ENCODE measurements at regions not wholly inside any gene's neighbourhood (a gene's known extent, or its start where the extent isn't known, plus 50 kb on each side); places are given as distances from the start of the nearest gene placed in this dataset.

DNA sequence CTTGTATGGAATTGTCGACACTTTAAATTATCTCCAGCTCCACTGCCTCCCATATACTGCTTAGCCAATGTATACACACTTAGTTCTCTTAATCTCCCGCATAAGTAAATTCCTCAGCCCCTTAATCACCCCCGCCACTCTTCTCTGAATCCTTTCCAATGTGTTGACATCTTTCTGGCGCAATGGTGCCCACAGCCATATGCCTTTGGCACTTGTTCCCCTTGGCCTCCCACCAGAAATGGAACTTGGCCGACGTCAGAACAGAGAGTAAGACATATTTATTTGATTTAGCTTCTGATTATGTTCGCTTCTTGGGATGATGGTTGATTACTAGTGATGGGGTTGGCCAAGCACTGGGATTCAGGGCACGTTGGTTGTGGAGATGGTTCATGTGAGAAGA, 1089.3 kb upstream of the CELF4 start:
- H2AFZ ChIP-seq (ENCODE audit: low read length) = no peak overlapping the region
- no peaks in the 10 kb centered on the region for H4K20me1 ChIP-seq (ENCODE audit: insufficient read depth, low read length)
- no peak overlapping the region for H3K4me3 ChIP-seq (ENCODE audit: low read depth, low read length, poor library complexity, severe bottlenecking)
- no peaks in the 10 kb centered on the region for H3K79me2 ChIP-seq (ENCODE audit: insufficient read depth, low read depth, low read length)
- H3K4me2 ChIP-seq (ENCODE audit: low read length) = no peak overlapping the region
- no peaks in the 10 kb centered on the region for H3K9me3 ChIP-seq (ENCODE audit: low read length)
- no peaks in the 10 kb centered on the region for H3K4me1 ChIP-seq (ENCODE audit: insufficient read depth, low read length, poor library complexity, severe bottlenecking)
- no peak overlapping the region for H3K27ac ChIP-seq (ENCODE audit: low read depth, low read length, poor library complexity, severe bottlenecking)
- no peak for DNase-seq (ENCODE audit: low spot score)
- intact Hi-C loops (cut with micrococcal nuclease; ENCODE audit: unreplicated experiment) = no loop called here
- BruUV-seq (replicated peaks) = no TSS peak
- TF ChIP-seq EZH2phosphoT487 (IDR thresholded peaks at IDR 0.05; ENCODE audit: borderline replicate concordance, low read depth, low read length) = no peak
- TF ChIP-seq, protein P1, sequence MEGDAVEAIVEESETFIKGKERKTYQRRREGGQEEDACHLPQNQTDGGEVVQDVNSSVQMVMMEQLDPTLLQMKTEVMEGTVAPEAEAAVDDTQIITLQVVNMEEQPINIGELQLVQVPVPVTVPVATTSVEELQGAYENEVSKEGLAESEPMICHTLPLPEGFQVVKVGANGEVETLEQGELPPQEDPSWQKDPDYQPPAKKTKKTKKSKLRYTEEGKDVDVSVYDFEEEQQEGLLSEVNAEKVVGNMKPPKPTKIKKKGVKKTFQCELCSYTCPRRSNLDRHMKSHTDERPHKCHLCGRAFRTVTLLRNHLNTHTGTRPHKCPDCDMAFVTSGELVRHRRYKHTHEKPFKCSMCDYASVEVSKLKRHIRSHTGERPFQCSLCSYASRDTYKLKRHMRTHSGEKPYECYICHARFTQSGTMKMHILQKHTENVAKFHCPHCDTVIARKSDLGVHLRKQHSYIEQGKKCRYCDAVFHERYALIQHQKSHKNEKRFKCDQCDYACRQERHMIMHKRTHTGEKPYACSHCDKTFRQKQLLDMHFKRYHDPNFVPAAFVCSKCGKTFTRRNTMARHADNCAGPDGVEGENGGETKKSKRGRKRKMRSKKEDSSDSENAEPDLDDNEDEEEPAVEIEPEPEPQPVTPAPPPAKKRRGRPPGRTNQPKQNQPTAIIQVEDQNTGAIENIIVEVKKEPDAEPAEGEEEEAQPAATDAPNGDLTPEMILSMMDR (conservative IDR thresholded peaks at IDR 0.05; ENCODE audit: low read length) = no peak
- CTCF ChIA-PET (ENCODE audit: unreplicated experiment) = no interaction called here
- POLR2A ChIA-PET = no interaction called here
- no peaks in the 10 kb centered on the region for H3K9me2 ChIP-seq (ENCODE audit: insufficient read depth, low read length)
- no peaks in the 10 kb centered on the region for H3K36me3 ChIP-seq (ENCODE audit: insufficient read depth, low read length)

GRCh38 chr18:38651736-38652135, 1086.1 kb upstream of the CELF4 start:
- Histone ChIP-seq H3K79me2 (ENCODE audit: insufficient read depth, low read depth, low read length) (no peaks in the 10 kb centered on the region), H2AFZ (ENCODE audit: low read length) (no peak overlapping the region), H3K36me3 (ENCODE audit: insufficient read depth, low read length) (no peaks in the 10 kb centered on the region), H3K27ac (ENCODE audit: low read depth, low read length, poor library complexity, severe bottlenecking) (no peak overlapping the region), H3K4me1 (ENCODE audit: insufficient read depth, low read length, poor library complexity, severe bottlenecking) (no peaks in the 10 kb centered on the region), H3K9me3 (ENCODE audit: low read length) (no peaks in the 10 kb centered on the region), H4K20me1 (ENCODE audit: insufficient read depth, low read length) (no peaks in the 10 kb centered on the region), H3K9me2 (ENCODE audit: insufficient read depth, low read length) (no peaks in the 10 kb centered on the region), H3K4me3 (ENCODE audit: low read depth, low read length, poor library complexity, severe bottlenecking) (no peak overlapping the region), H3K4me2 (ENCODE audit: low read length) (no peak overlapping the region)
- intact Hi-C loops (cut with micrococcal nuclease; ENCODE audit: unreplicated experiment) = no loop called here
- DNase-seq (ENCODE audit: low spot score) = no peak
- ChIA-PET CTCF (ENCODE audit: unreplicated experiment) (no interaction called here), POLR2A (no interaction called here)
- BruUV-seq (replicated peaks) = no TSS peak
- no peak for TF ChIP-seq EZH2phosphoT487 (IDR thresholded peaks at IDR 0.05; ENCODE audit: borderline replicate concordance, low read depth, low read length)
- TF ChIP-seq, protein P1 (conservative IDR thresholded peaks at IDR 0.05; ENCODE audit: low read length) = no peak

GRCh38 chr18:38648179-38648578, 1082.6 kb upstream of the CELF4 start:
- no TSS peak for BruUV-seq (replicated peaks)
- no peaks in the 10 kb centered on the region for H3K4me1 ChIP-seq (ENCODE audit: insufficient read depth, low read length, poor library complexity, severe bottlenecking)
- H2AFZ ChIP-seq (ENCODE audit: low read length) = no peak overlapping the region
- H3K27ac ChIP-seq (ENCODE audit: low read depth, low read length, poor library complexity, severe bottlenecking) = no peak overlapping the region
- H3K36me3 ChIP-seq (ENCODE audit: insufficient read depth, low read length) = no peaks in the 10 kb centered on the region
- H3K79me2 ChIP-seq (ENCODE audit: insufficient read depth, low read depth, low read length) = no peaks in the 10 kb centered on the region
- POLR2A ChIA-PET = no interaction called here
- CTCF ChIA-PET (ENCODE audit: unreplicated experiment) = no interaction called here
- TF ChIP-seq, protein P1 (conservative IDR thresholded peaks at IDR 0.05; ENCODE audit: low read length) = no peak
- TF ChIP-seq EZH2phosphoT487 (IDR thresholded peaks at IDR 0.05; ENCODE audit: borderline replicate concordance, low read depth, low read length) = no peak
- no peak overlapping the region for H3K4me3 ChIP-seq (ENCODE audit: low read depth, low read length, poor library complexity, severe bottlenecking)
- no peak overlapping the region for H3K4me2 ChIP-seq (ENCODE audit: low read length)
- H3K9me3 ChIP-seq (ENCODE audit: low read length) = no peaks in the 10 kb centered on the region
- no peaks in the 10 kb centered on the region for H3K9me2 ChIP-seq (ENCODE audit: insufficient read depth, low read length)
- no peaks in the 10 kb centered on the region for H4K20me1 ChIP-seq (ENCODE audit: insufficient read depth, low read length)
- no peak for DNase-seq (ENCODE audit: low spot score)
- intact Hi-C loops (cut with micrococcal nuclease; ENCODE audit: unreplicated experiment) = no loop called here
